ENCODE measurements at regions not wholly inside any gene's neighbourhood (a gene's known extent, or its start where the extent isn't known, plus 50 kb on each side); places are given as distances from the start of the nearest gene placed in this dataset.

DNA sequence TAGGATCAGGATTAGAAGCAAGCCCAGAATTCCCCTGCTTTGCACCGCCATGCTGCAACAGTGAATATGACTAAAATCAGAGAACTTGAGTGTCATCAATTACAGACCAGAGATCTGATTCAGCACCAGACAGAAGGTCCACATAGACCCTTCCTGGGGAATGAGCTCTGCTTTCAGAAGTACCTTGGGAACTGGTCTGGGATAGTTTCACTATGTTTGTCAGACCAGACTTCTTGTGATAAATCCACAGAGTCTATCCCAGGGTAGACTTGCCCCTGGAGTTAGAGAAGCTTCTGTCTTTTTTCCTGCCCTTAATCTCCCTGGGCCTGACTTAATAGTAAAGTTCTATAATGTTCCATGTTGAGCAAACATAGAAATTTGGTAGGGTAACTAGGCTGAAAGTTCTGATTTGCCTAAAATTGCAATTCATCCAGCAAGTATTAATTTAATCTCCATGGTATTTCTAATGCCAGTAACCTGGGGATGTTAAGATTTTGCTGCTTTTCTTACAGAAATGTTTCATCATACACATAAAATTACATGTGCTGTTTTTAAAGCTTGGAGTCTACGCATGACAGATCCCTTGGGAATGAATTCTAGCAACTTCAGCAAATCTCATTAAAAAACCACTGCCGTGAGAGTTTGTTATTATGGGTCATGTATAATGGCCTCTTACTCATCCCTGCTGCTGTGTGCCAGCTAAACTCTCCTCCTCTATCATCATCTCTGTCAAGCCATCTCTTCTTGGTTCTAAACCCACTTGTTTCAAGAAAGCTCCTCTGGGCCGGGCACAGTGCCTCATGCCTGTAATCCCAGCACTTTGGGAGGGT lies 61.3 kb upstream of the METAP2 start:
- peak; percentile 98 for DNase-seq

DNA sequence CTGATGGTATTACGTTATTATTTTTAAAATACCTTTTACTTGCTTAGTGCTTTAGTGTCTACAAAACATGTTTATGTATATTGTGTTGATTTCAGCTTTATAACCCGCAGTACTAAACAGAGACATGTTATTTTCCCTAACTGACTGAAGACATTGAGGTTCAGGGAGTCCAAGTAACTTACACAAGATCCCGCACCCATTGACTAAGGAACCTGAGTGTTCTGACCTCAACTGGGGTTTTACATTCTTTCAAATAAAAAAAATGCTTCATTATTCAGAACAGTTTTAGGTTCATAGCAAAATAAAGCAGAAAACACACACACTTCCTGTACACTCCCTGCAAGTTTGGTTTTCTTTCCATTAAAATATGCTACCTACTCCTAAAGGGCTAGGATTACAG lies 60.4 kb upstream of the METAP2 start:
- DNase-seq = peak; percentile 42

DNA sequence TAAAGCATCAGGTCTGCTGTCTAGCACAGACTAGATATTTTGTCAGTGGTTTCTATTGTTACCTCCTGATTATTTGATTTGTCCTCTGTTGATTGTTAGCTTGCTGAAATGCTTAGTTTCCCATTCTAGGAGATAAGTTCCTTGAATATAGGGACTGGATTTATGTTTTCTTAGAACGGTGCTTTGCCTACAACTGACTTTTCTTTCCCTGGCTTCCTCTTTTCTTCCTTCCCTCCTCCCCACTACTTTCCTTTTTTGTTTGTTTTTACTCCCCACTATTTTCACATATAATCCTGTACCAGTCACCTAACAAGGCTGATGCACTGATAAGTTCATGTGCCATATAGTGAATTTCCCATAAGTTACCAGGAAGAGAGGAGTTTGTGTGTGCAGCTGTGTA lies 58.5 kb upstream of the METAP2 start:
- no peak for DNase-seq

DNA sequence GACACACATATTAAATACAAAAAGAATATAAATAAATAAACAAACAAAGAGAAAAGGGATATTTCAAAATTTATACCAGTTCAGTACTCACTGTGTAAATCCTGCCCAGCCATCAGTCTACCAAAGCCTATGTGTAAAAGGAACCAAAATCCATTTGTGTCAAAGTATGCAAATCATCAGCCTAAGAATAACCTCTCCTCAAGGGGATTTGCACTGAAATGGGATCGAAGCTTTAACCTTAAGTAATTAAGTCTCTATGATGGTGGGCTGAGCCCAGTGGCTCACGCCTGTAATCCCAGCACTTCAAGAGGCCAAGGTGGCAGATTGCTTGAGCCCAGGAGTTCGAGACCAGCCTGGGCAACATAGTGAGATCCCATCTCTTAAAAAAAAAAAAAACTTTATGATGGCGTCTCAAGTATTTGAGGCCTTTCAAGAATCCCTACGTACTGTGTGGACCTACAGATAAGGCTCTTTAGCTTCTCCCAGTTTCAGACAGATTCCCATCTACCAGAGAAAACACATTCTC lies 57.8 kb upstream of the METAP2 start:
- DNase-seq = no peak

DNA sequence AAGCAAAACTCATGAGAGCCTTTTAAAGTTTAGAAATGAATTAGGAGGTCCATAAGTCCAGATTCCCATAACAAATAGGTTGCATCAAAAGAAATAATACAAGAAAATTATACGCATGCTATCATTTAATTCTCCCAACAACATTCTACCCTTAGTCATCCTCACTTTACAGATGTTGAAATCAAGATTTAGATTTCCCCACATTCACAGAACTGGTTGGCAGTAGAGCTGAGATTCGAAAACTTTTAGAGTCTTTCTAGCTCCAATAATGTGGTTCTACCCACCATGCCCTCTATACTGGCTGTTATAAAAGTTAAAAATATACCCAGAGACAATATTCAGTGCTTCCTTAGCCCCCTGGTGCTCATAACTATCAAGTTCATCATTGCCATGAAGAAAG lies 56.6 kb upstream of the METAP2 start:
- no peak for DNase-seq

DNA sequence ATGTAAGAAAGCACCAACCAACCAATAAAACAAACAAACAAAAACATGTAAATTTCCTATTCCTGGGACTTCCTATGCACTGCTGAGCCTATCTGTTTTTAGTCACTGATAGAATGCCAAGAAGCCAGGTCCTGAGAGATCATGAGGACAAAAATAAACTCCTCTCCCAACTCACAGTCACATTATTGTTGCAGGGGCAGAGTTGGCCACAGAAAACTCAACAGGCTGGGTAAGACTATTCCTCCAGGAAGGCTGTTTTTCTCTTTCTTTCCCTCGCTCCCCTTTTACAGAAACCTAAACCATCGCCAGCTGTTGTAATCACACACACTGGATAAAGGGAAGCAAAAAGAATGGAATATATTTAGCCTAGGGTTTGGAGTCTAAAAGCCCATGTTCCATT lies 55.8 kb upstream of the METAP2 start:
- DNase-seq = no peak

Measured in fibroblast of skin of scalp (primary cell).